OCI-LY3 (cell line): ENCODE measurements at regions not wholly inside any gene's neighbourhood (a gene's known extent, or its start where the extent isn't known, plus 50 kb on each side); places are given as distances from the start of the nearest gene placed in this dataset.
A peak's percentile ranks its signal among the peaks of the same experiment; 100 is the strongest.

ENCODE experiments used
- CTCF ChIP-seq: fragments of 200-600, 300-600 bp; sonication (generic); IDR thresholded peaks from 2 replicates; pipeline ENCODE4 v1.5.1; 2014; ENCODE audit warnings: antibody characterized with exemption, low read length, low read depth
- EZH2phosphoT487 ChIP-seq: fragments of 200-600 bp; shearing (Covaris generic); IDR thresholded peaks from 2 replicates; pipeline ENCODE4 v1.6.1; 2018; ENCODE audit warnings: antibody characterized with exemption, mixed run types, low read depth

GRCh38 chr1:73452522-73452921 is 745.5 kb downstream of the LRRIQ3 start:
- TF ChIP-seq CTCF: peak; percentile 21; the same call in 1 of the 2 replicates
- no peak for TF ChIP-seq EZH2phosphoT487
